ENCODE measurements at regions not wholly inside any gene's neighbourhood (a gene's known extent, or its start where the extent isn't known, plus 50 kb on each side); places are given as distances from the start of the nearest gene placed in this dataset.

- no peaks in the 10 kb centered on the region for H3K9me3 ChIP-seq (ENCODE audit: low read length)
- POLR2A ChIA-PET (ENCODE audit: unreplicated experiment), result no interaction called here
- H3K36me3 ChIP-seq (ENCODE audit: low read depth, low read length), result no peaks in the 10 kb centered on the region
- H3K27me3 ChIP-seq (ENCODE audit: low read length), result no peaks in the 10 kb centered on the region
- H3K9me2 ChIP-seq (replicated peaks; ENCODE audit: low read length), result no peaks in the 10 kb centered on the region
- CTCF ChIA-PET, result no interaction called here
- H3K79me2 ChIP-seq (ENCODE audit: low read length), result no peaks in the 10 kb centered on the region
- ATAC-seq (no peak), DNase-seq (no peak)
- H3K4me3 ChIP-seq (ENCODE audit: low read length), result no peak overlapping the region
- H3K9ac ChIP-seq (ENCODE audit: low read length), result no peak overlapping the region
- no peaks in the 10 kb centered on the region for H3F3A ChIP-seq (ENCODE audit: low read length, unreplicated experiment)
- no peak overlapping the region for H3K4me2 ChIP-seq (ENCODE audit: low read length)
- no peaks in the 10 kb centered on the region for H3K4me1 ChIP-seq (ENCODE audit: insufficient read depth, low read length)
- no peaks in the 10 kb centered on the region for H4K20me1 ChIP-seq (ENCODE audit: low read length)
- TF ChIP-seq EZH2 (IDR thresholded peaks at IDR 0.05; ENCODE audit: low read length, unreplicated experiment) (no peak), EZH2phosphoT487 (IDR thresholded peaks at IDR 0.05; ENCODE audit: borderline replicate concordance, low read length) (no peak)
- TF ChIP-seq, protein P1, sequence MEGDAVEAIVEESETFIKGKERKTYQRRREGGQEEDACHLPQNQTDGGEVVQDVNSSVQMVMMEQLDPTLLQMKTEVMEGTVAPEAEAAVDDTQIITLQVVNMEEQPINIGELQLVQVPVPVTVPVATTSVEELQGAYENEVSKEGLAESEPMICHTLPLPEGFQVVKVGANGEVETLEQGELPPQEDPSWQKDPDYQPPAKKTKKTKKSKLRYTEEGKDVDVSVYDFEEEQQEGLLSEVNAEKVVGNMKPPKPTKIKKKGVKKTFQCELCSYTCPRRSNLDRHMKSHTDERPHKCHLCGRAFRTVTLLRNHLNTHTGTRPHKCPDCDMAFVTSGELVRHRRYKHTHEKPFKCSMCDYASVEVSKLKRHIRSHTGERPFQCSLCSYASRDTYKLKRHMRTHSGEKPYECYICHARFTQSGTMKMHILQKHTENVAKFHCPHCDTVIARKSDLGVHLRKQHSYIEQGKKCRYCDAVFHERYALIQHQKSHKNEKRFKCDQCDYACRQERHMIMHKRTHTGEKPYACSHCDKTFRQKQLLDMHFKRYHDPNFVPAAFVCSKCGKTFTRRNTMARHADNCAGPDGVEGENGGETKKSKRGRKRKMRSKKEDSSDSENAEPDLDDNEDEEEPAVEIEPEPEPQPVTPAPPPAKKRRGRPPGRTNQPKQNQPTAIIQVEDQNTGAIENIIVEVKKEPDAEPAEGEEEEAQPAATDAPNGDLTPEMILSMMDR (conservative IDR thresholded peaks at IDR 0.05; ENCODE audit: low read depth, low read length), result no peak
- H2AFZ ChIP-seq (ENCODE audit: low read length), result no peak overlapping the region
- no peak overlapping the region for H3K27ac ChIP-seq (ENCODE audit: low read length)
- intact Hi-C loops (cut with micrococcal nuclease), result no loop called here
- no TSS peak for BruUV-seq (replicated peaks)
Measured at GRCh38 chr18:69176741-69177140, 223.9 kb upstream of the DOK6 start.

- intact Hi-C loops (cut with micrococcal nuclease), result no loop called here
- ATAC-seq (no peak), DNase-seq (no peak)
- Histone ChIP-seq H3K27ac (ENCODE audit: low read length) (no peak overlapping the region), H3K9me3 (ENCODE audit: low read length) (no peaks in the 10 kb centered on the region), H3K4me3 (ENCODE audit: low read length) (no peak overlapping the region), H3K79me2 (ENCODE audit: low read length) (no peaks in the 10 kb centered on the region), H2AFZ (ENCODE audit: low read length) (no peak overlapping the region), H3K4me1 (ENCODE audit: insufficient read depth, low read length) (no peaks in the 10 kb centered on the region), H3K27me3 (ENCODE audit: low read length) (no peaks in the 10 kb centered on the region), H4K20me1 (ENCODE audit: low read length) (no peaks in the 10 kb centered on the region), H3K9me2 (replicated peaks; ENCODE audit: low read length) (no peaks in the 10 kb centered on the region), H3K4me2 (ENCODE audit: low read length) (no peak overlapping the region), H3K9ac (ENCODE audit: low read length) (no peak overlapping the region), H3F3A (ENCODE audit: low read length, unreplicated experiment) (no peaks in the 10 kb centered on the region), H3K36me3 (ENCODE audit: low read depth, low read length) (no peaks in the 10 kb centered on the region)
- ChIA-PET POLR2A (ENCODE audit: unreplicated experiment) (no interaction called here), CTCF (no interaction called here)
- TF ChIP-seq EZH2phosphoT487 (IDR thresholded peaks at IDR 0.05; ENCODE audit: borderline replicate concordance, low read length), result no peak
- TF ChIP-seq EZH2 (IDR thresholded peaks at IDR 0.05; ENCODE audit: low read length, unreplicated experiment), result no peak
- TF ChIP-seq, protein P1 (conservative IDR thresholded peaks at IDR 0.05; ENCODE audit: low read depth, low read length), result no peak
- BruUV-seq (replicated peaks), result no TSS peak
Measured at GRCh38 chr18:69177702-69178101, 223.0 kb upstream of the DOK6 start.

DNA sequence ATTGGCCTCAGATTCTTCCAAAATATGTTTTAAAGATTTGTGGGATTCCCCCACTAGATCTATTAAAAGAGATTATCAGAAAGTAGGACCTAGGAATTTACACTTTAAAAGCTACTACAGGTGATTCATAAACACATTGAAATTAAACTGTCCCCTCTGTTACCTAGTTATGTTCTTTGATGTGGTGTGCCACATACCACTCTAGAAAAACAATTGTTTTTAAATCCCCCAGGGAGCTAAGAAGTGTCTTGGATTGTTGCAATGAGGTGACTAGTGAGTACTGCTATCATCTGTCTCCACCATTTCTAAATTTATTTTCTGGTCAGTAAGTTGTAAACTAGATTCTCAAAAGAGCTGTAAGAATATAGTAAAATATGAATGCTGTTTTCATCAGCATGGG lies 214.5 kb upstream of the DOK6 start:
- Histone ChIP-seq H3K4me1 (ENCODE audit: insufficient read depth, low read length) (no peaks in the 10 kb centered on the region), H3K4me3 (ENCODE audit: low read length) (no peak overlapping the region), H4K20me1 (ENCODE audit: low read length) (no peaks in the 10 kb centered on the region), H3K9me3 (ENCODE audit: low read length) (no peaks in the 10 kb centered on the region), H3K4me2 (ENCODE audit: low read length) (no peak overlapping the region), H3F3A (ENCODE audit: low read length, unreplicated experiment) (no peaks in the 10 kb centered on the region), H3K79me2 (ENCODE audit: low read length) (no peaks in the 10 kb centered on the region), H2AFZ (ENCODE audit: low read length) (no peak overlapping the region), H3K9me2 (replicated peaks; ENCODE audit: low read length) (no peaks in the 10 kb centered on the region), H3K36me3 (ENCODE audit: low read depth, low read length) (no peaks in the 10 kb centered on the region), H3K9ac (ENCODE audit: low read length) (no peak overlapping the region), H3K27me3 (ENCODE audit: low read length) (peaks cover 12% of the 10 kb centered on the region), H3K27ac (ENCODE audit: low read length) (no peak overlapping the region)
- ATAC-seq (no peak), DNase-seq (no peak)
- BruUV-seq (replicated peaks), result no TSS peak
- TF ChIP-seq, protein P1 (conservative IDR thresholded peaks at IDR 0.05; ENCODE audit: low read depth, low read length), result no peak
- TF ChIP-seq EZH2 (IDR thresholded peaks at IDR 0.05; ENCODE audit: low read length, unreplicated experiment) (no peak), EZH2phosphoT487 (IDR thresholded peaks at IDR 0.05; ENCODE audit: borderline replicate concordance, low read length) (no peak)
- POLR2A ChIA-PET (ENCODE audit: unreplicated experiment), result no interaction called here
- intact Hi-C loops (cut with micrococcal nuclease), result no loop called here
- CTCF ChIA-PET, result interaction anchor here (0.7 kb wide), 1 partner anchor 338 kb away, joined by 3 read pairs; no protein-coding TSS in a partner anchor
